Kidney epithelial cell (primary cell): ENCODE measurements at regions not wholly inside any gene's neighbourhood (a gene's known extent, or its start where the extent isn't known, plus 50 kb on each side); places are given as distances from the start of the nearest gene placed in this dataset.
"Not testable (repeated sequence)": the region's sequence is repeated elsewhere in the genome, so short reads cannot be mapped to it uniquely, and the experiment has no call there.

Experiments
- DNase-seq: peaks from one replicate; pipeline ENCODE4 v3.0.0-alpha.2; 2010; ENCODE audit warnings: low read depth
- H3K27me3 ChIP-seq: 2 replicates; pipeline ENCODE4 v1.6.0; 2011; ENCODE audit warnings: low read length; ENCODE audit not compliant: control insufficient read depth, insufficient read depth
- H3K36me3 ChIP-seq: 2 replicates; pipeline ENCODE4 v1.5.1; 2011; ENCODE audit warnings: low read length; ENCODE audit not compliant: control insufficient read depth, insufficient read depth
- H3K4me3 ChIP-seq: 2 replicates; pipeline ENCODE4 v1.5.1; 2011; ENCODE audit warnings: low read depth, mild to moderate bottlenecking, control low read depth, low read length
- CTCF ChIP-seq: IDR thresholded peaks from 2 replicates; pipeline ENCODE4 v1.5.1; 2011; ENCODE audit warnings: mild to moderate bottlenecking, moderate library complexity, low read length, control low read depth, inconsistent platforms; ENCODE audit not compliant: insufficient read depth, poor library complexity, severe bottlenecking

GRCh38 chr4:159966746-159967145 is 863.9 kb downstream of the RAPGEF2 start:
- Histone ChIP-seq H3K36me3 (no peaks in the 10 kb centered on the region), H3K27me3 (no peaks in the 10 kb centered on the region), H3K4me3 (no peak overlapping the region)
- DNase-seq: no peak
- no peak for TF ChIP-seq CTCF

GRCh38 chr4:159976871-159977482 is 874.1 kb downstream of the RAPGEF2 start:
- DNase-seq, H3K36me3 ChIP-seq, H3K4me3 ChIP-seq: not testable (repeated sequence)

GRCh38 chr4:159977907-159978617 is 875.2 kb downstream of the RAPGEF2 start:
- Histone ChIP-seq H3K27me3 (no peaks in the 10 kb centered on the region), H3K36me3 (no peaks in the 10 kb centered on the region), H3K4me3 (no peak overlapping the region)
- TF ChIP-seq CTCF: no peak
- no peak for DNase-seq

More at GRCh38 chr4:159976871-159977482, 874.1 kb downstream of the RAPGEF2 start:
- H3K27me3 ChIP-seq: not testable (repeated sequence)

- H3K36me3 ChIP-seq: no peaks in the 10 kb centered on the region
- no peaks in the 10 kb centered on the region for H3K27me3 ChIP-seq
- DNase-seq: no peak
- TF ChIP-seq CTCF: no peak
- H3K4me3 ChIP-seq: no peak overlapping the region
Observed at GRCh38 chr4:159979351-159979750, 876.5 kb downstream of the RAPGEF2 start.

- H3K27me3 ChIP-seq: no peaks in the 10 kb centered on the region
- TF ChIP-seq CTCF: no peak
- H3K4me3 ChIP-seq: no peak overlapping the region
- no peak for DNase-seq
- no peaks in the 10 kb centered on the region for H3K36me3 ChIP-seq
Observed at GRCh38 chr4:159979953-159980352, 877.1 kb downstream of the RAPGEF2 start.

GRCh38 chr4:159980826-159981468 is 878.1 kb downstream of the RAPGEF2 start:
- Histone ChIP-seq H3K27me3 (no peaks in the 10 kb centered on the region), H3K4me3 (no peak overlapping the region), H3K36me3 (no peaks in the 10 kb centered on the region)
- TF ChIP-seq CTCF: no peak
- no peak for DNase-seq
